NB4 (cell line): ENCODE measurements at regions not wholly inside any gene's neighbourhood (a gene's known extent, or its start where the extent isn't known, plus 50 kb on each side); places are given as distances from the start of the nearest gene placed in this dataset.

Experiments used
- CTCF ChIP-seq: IDR thresholded peaks from one replicate; pipeline ENCODE4 v1.5.1; 2012; ENCODE audit warnings: low read depth, low read length
- POLR2A ChIP-seq: IDR thresholded peaks from 2 replicates; pipeline ENCODE4 v1.6.1; 2011; ENCODE audit warnings: mild to moderate bottlenecking; ENCODE audit not compliant: insufficient read length; ENCODE audit errors: extremely low read depth

- TF ChIP-seq CTCF (no peak), POLR2A (no peak)
Measured at GRCh38 chr3:124395584-124396338, 334.5 kb upstream of the UMPS start.
